Astrocyte of the cerebellum (primary cell): ENCODE measurements at regions not wholly inside any gene's neighbourhood (a gene's known extent, or its start where the extent isn't known, plus 50 kb on each side); places are given as distances from the start of the nearest gene placed in this dataset.

Experiments used
- DNase-seq: peaks from one replicate; pipeline ENCODE4 v3.0.0-alpha.2; 2011; ENCODE audit warnings: low read depth
- H3K4me3 ChIP-seq: 2 replicates; pipeline ENCODE4 v1.5.1; 2011; ENCODE audit warnings: mild to moderate bottlenecking, low read depth, low read length, moderate library complexity
- CTCF ChIP-seq: IDR thresholded peaks from 2 replicates; pipeline ENCODE4 v1.5.1; 2012; ENCODE audit warnings: low read length, low read depth, moderate library complexity, mild to moderate bottlenecking; ENCODE audit errors: missing control alignments
- in situ Hi-C: cut with HindIII; loops from 2 replicates; pipeline ENCODE4 v1.10.0; 2017; ENCODE audit warnings: low sequenced_read_pairs

GRCh38 chr2:207351171-207351570 is 178.6 kb upstream of the CREB1 start:
- TF ChIP-seq CTCF: no peak
- no peak overlapping the region for H3K4me3 ChIP-seq
- in situ Hi-C loops: no loop called here
- DNase-seq: no peak

- no peak overlapping the region for H3K4me3 ChIP-seq
- DNase-seq: no peak
- no peak for TF ChIP-seq CTCF
- in situ Hi-C loops: no loop called here
These were observed 176.6 kb upstream of the CREB1 start for GRCh38 chr2:207352978-207353671.

- no peak overlapping the region for H3K4me3 ChIP-seq
- no peak for DNase-seq
- in situ Hi-C loops: no loop called here
- TF ChIP-seq CTCF: no peak
These were observed 175.9 kb upstream of the CREB1 start for GRCh38 chr2:207353836-207354235.

- H3K4me3 ChIP-seq: no peak overlapping the region
- no peak for DNase-seq
- in situ Hi-C loops: no loop called here
- TF ChIP-seq CTCF: no peak
These were observed 175.3 kb upstream of the CREB1 start for GRCh38 chr2:207354462-207354861.

GRCh38 chr2:207356567-207356966 is 173.2 kb upstream of the CREB1 start:
- in situ Hi-C loops: no loop called here
- no peak for DNase-seq
- no peak overlapping the region for H3K4me3 ChIP-seq
- no peak for TF ChIP-seq CTCF

GRCh38 chr2:207357216-207357615 is 172.5 kb upstream of the CREB1 start:
- no peak for DNase-seq
- TF ChIP-seq CTCF: no peak
- H3K4me3 ChIP-seq: no peak overlapping the region
- in situ Hi-C loops: no loop called here

- in situ Hi-C loops: no loop called here
- no peak for TF ChIP-seq CTCF
- H3K4me3 ChIP-seq: no peak overlapping the region
- DNase-seq: no peak
These were observed 167.0 kb upstream of the CREB1 start for GRCh38 chr2:207362716-207363115.
